ENCODE measurements at regions not wholly inside any gene's neighbourhood (a gene's known extent, or its start where the extent isn't known, plus 50 kb on each side); places are given as distances from the start of the nearest gene placed in this dataset.
"Not testable (repeated sequence)": the region's sequence is repeated elsewhere in the genome, so short reads cannot be mapped to it uniquely, and the experiment has no call there.

- no peak for DNase-seq
These were observed 192.4 kb downstream of the BAMBI start for GRCh38 chr10:28869606-28870201.

DNA sequence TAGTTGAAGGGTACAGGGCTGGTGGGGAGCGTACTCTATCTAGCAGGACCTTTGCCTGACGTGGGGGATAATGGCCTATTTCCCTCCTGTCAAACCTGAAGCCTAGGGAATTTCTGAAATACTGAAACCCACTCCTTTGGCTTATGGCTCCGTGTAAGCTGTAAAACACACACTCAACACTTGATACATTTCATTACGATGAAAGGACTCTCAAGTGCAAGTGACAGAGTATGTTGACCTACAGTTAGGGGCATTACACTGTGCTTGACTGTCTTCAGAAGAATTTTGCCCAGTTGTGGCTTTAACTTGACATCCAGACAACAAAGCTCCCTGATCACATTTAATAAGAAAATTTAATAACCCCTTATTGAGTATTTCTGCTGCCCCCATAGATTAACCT, 194.3 kb downstream of the BAMBI start:
- DNase-seq, result no peak

DNA sequence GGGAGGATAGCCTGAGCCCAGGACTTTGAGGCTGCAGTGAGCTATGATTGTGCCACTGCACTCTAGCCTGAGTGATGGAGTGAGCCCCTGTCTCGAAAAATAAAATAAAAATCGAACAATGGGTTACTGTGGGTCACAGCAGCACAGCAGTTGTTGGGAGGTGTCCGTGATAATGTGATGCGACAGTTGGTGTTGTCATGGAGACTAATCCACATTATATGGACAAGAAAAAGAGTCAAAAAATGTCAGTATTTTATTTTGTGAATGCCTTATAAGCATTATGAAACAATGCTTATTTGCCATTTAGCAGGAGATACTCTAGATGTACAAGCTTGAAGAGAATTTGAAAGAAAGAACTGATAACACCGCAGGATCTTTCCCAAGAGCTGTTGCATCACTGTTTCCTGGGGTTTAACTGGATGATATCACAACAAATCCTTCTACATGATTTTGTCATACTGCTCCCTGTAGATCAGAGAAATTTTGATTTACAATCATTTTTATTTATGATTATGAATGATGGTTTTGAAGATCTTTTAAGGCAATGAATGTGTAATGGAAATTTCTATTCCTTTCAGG, 195.4 kb downstream of the BAMBI start:
- DNase-seq, result no peak

- no peak for DNase-seq
These were observed 196.2 kb downstream of the BAMBI start for GRCh38 chr10:28873540-28873939.

GRCh38 chr10:28874210-28874609, 196.9 kb downstream of the BAMBI start:
- DNase-seq, result no peak

DNA sequence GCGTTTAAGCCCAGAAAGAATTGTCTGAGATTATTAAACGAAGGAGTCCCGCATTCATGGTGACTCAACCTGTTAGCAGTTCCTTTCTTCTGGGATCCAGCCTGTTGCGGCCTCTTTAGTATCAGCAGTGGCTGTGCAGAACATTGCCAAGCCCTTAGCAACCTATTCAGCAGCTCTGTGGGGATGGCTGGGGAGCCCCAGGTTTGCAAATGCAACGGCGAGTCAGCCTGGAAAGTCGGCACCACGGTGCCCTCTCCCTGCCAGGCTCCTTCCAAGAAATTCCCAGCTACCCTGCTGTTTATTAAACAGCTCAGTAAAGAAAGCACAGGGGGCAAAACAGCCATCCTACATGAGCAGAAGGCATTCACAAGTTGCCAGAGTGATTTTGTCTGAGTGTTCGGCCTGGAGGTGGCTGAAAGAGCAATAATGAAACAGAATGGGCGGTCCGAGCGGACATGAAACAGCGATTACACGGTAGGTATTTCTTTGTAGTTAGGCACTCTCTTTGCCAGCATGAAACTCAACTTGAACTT, 198.3 kb downstream of the BAMBI start:
- no peak for DNase-seq

- DNase-seq, result no peak
These were observed 201.1 kb downstream of the BAMBI start for GRCh38 chr10:28878236-28878970.

DNA sequence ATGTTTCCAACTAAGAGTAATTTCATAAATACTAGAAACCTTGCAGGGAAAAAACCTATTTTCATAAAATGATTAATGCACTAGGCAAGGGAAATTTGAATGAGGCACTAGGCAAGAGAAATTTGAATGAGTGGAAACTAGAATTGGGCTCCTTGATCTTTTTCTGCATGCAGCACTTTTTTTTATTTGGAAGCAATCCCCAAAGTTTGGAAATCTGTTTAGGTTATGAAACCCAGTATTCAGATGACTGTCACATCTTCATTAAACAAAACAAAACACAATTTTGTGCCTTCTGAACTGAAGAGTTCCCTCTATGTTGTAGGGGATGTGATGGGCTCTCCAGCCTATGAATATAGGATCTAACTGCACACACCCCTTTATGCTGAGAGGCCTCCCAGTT, 201.9 kb downstream of the BAMBI start:
- no peak for DNase-seq

GRCh38 chr10:28879875-28880682, 202.8 kb downstream of the BAMBI start:
- DNase-seq, result no peak

DNA sequence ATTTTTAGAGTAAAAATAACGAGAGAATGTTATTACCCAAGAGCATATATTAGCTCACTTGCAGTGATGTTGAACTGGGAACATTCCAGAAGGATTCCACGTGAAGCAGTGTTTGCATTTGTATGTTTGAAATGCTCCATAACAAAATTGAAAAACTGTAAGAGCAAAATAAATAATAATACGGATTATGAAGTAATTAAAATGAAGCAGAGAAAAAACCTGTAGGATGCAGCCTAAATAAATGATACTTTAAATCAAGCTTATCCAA, 203.3 kb downstream of the BAMBI start:
- DNase-seq, result no peak

DNA sequence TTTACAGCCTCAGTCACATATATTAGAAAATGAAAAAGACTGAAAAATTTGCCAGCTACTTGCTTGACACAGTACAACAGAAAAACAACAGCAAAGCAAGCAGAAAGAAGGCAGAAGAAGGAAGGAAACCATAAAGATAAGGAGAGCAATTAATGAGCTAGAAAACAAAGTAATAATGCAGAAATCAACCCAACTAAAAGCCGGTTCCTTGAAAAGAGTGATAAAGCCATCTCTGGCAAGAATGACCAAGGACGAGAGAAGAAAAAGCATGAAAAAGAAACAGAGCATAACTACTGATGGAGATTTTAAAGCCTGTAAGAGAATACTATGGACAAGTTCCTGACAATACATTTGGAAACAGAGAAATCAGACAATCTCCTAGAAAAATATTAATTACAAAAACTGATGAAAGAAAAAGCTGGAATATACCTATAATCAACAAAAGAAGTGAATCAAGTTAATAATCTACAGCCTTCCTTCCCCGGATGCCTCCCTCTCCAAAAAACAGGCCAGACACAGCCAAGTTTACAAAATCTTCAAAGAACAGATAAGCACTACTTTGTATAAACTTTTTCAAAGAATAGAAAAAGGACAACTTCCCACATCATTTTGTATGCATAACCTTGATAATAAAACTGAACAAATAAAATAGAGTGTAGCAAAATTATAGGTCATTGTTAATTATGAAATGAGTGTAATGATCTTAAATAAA, 204.0 kb downstream of the BAMBI start:
- no peak for DNase-seq

GRCh38 chr10:28883741-28884423, 206.6 kb downstream of the BAMBI start:
- no peak for DNase-seq

DNA sequence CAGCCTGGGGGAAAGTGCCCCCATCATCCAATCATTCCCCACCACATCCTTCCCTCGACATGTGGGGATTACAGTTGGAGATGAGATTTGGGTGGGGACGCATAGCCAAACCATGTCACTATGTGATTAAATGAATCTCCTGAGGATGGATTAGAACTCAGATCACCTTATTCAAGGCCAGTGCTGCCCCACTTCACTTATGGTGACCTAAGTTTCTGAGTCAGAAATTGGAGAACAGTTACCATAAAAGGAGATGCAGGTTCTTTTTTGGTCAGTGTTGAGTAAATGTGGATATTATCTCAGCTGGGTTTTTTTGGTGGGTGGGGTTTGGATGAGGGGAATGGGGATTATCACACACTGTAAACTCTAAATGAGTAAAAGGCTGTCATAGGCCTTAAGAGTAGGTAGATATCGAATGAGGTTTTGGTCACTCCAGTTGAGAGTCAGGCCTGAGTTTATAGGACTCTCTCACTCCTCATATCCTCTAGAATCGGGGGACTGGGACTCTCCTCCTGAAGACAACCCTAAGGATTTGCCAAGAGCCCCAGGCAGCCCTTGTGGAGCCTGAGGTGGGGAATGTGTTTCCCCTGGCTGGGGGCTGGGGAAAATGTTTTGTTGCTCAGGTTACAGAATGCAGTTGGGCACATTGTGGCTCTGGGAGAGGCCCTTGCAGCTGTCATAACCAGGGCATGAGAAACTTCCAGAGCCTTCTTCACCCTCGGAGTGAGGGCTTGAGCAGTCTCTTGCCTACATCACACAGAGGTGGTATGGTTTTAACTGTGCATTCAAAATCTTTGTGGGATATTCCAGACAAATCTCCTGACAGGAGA, 213.0 kb downstream of the BAMBI start:
- no peak for DNase-seq

- DNase-seq, result no peak
These were observed 213.9 kb downstream of the BAMBI start for GRCh38 chr10:28891058-28891713.

DNA sequence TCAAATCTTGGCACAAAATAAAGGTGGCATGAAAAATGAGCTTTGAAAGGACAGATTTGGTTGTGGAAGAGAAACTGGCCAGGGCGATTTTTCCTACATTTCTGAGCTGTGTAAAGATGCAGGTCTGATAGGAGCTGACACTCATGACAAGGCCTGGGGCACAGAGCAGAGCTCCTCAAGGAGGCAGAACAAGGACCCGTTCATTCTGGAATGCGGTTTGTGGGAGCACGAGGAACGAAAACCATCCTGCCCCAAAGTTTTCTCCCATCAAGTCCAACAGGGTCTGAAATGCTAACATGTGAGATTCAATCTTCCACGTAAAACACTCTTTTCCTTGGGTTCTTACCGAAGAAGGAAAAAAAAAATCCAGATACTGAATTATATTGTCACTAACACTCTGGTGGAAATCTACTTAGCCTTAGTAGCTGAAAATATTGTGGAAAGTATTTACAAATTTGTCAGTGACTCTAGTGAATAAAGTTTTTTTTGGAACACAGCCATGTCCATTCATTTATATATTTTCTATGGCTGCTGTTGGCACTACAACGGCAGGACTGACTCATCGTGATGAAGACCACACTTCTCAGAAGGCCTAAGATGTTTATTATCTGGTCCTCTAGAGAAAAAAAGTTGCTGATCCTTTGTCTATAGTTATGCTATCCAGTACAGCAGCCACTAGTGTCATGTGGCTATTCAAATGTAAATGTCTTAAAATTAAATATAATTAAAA, 215.7 kb downstream of the BAMBI start:
- no peak for DNase-seq

- DNase-seq, result no peak
These were observed 216.8 kb downstream of the BAMBI start for GRCh38 chr10:28894146-28894545.

GRCh38 chr10:28895671-28896070, 218.3 kb downstream of the BAMBI start:
- not testable (repeated sequence) for DNase-seq

- DNase-seq, result not testable (repeated sequence)
These were observed 219.6 kb downstream of the BAMBI start for GRCh38 chr10:28896791-28897409.

- DNase-seq, result no peak
These were observed 220.5 kb downstream of the BAMBI start for GRCh38 chr10:28897617-28898464.
